SU-DHL-6 (cell line): ENCODE measurements at regions not wholly inside any gene's neighbourhood (a gene's known extent, or its start where the extent isn't known, plus 50 kb on each side); places are given as distances from the start of the nearest gene placed in this dataset.
"Not testable (repeated sequence)": the region's sequence is repeated elsewhere in the genome, so short reads cannot be mapped to it uniquely, and the experiment has no call there.

Experiments used
- EZH2phosphoT487 ChIP-seq: fragments of 200-600 bp; sonication (generic), shearing (Covaris generic); conservative IDR thresholded peaks from 2 replicates; pipeline ENCODE4 v1.6.1; 2018; ENCODE audit warnings: mild to moderate bottlenecking, antibody characterized with exemption, low read length, moderate library complexity, mixed read lengths
- TF ChIP-seq, protein P1 (sequence below): fragments of 200-600 bp; sonication (generic); IDR thresholded peaks from one replicate; pipeline ENCODE4 v1.5.1; 2017; ENCODE audit warnings: antibody characterized with exemption, mild to moderate bottlenecking, low read length, moderate library complexity; ENCODE audit not compliant: insufficient read depth, poor library complexity, severe bottlenecking

DNA sequence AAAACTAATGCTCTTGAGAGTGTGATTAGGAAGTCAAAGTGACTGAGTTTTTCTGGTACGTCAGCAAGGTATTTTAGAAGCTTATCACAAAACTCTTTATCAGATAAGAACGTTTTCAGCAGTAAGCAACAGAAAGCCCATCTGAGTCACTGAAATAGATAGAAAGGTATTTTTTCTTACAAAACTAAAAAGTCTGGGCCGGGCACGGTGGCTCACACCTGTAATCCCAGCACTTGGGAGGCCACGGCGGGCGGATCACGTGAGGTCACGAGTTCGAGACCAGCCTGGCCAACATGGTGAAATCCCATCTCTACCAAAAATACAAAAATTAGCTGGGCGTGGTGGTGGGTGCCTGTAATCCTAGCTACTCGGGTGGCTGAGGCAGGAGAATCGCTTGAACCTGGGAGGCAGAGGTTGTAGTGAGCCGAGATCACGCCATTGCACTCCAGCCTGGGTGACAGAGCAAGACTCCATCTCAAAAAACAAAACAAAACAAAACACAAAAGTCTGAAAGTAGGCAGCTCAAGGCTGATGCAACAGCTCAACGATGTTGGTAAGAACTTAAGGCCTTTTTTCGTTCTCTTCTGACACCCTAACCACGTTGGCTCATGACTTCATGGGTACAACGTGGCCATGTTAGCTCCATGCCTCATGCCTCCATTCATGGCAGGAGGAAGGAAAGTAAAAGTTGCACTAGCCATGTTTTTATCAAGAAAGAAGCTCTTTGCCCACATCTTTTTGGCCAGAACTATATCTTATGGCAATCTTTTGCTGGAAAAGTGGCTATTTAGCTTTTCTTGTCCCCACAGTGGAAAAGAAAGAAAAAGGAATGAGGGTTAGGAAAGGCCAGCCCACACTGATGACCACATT is 129.6 kb downstream of the MAP3K7 start:
- TF ChIP-seq, protein P1, sequence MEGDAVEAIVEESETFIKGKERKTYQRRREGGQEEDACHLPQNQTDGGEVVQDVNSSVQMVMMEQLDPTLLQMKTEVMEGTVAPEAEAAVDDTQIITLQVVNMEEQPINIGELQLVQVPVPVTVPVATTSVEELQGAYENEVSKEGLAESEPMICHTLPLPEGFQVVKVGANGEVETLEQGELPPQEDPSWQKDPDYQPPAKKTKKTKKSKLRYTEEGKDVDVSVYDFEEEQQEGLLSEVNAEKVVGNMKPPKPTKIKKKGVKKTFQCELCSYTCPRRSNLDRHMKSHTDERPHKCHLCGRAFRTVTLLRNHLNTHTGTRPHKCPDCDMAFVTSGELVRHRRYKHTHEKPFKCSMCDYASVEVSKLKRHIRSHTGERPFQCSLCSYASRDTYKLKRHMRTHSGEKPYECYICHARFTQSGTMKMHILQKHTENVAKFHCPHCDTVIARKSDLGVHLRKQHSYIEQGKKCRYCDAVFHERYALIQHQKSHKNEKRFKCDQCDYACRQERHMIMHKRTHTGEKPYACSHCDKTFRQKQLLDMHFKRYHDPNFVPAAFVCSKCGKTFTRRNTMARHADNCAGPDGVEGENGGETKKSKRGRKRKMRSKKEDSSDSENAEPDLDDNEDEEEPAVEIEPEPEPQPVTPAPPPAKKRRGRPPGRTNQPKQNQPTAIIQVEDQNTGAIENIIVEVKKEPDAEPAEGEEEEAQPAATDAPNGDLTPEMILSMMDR = not testable (repeated sequence)
- not testable (repeated sequence) for TF ChIP-seq EZH2phosphoT487
